ENCODE measurements at regions not wholly inside any gene's neighbourhood (a gene's known extent, or its start where the extent isn't known, plus 50 kb on each side); places are given as distances from the start of the nearest gene placed in this dataset.
A peak's percentile ranks its signal among the peaks of the same experiment; 100 is the strongest.

DNA sequence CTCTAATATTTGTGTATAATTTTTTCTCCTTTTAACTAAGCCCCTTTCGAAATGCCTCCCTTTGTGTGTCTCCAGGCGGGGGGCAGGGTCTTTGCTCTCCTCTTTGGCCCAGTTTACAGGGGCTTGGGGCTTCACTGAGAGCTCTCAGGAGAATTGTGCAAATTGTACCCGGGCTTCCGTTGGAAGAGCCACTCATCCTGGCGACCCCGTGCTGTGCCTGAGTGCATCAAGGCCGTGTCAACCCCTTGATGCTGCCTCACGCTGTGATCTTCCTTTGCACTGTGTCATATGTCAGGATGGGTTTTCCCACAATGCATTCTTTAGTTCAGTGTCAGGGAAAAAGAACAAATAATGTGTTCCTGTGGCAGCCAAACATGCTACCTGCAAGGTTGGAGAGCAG lies 118.0 kb upstream of the POU3F2 start:
- Histone ChIP-seq H3K9ac (no peak overlapping the region), H3K79me2 (ENCODE audit: low read depth) (no peaks in the 10 kb centered on the region), H3K27ac (no peak overlapping the region), H3F3A (ENCODE audit: low read depth) (peaks cover 7% of the 10 kb centered on the region), H3K4me3 (peak overlapping the region; percentile 2), H4K20me1 (ENCODE audit: low read depth) (no peaks in the 10 kb centered on the region), H3K4me2 (peak overlapping the region; percentile 60), H2AFZ (replicated peaks) (peak overlapping the region; percentile 8), H3K27me3 (no peaks in the 10 kb centered on the region), H3K9me3 (ENCODE audit: low read depth) (no peaks in the 10 kb centered on the region), H3K4me1 (peaks cover 23% of the 10 kb centered on the region), H3K36me3 (no peaks in the 10 kb centered on the region)
- peaks cover 38% of the 10 kb centered on the region for H3K4me1 Mint-ChIP-seq
- peak overlapping the region; percentile 99 for H3K27ac Mint-ChIP-seq
- H3K9me3 Mint-ChIP-seq: peaks cover 16% of the 10 kb centered on the region
- TF ChIP-seq EZH2 (IDR thresholded peaks at IDR 0.05) (no peak), CTCF (IDR thresholded peaks at IDR 0.05) (no peak)
- H3K36me3 Mint-ChIP-seq: peaks cover 3% of the 10 kb centered on the region
- DNase-seq (ENCODE audit: low spot score): peak; percentile 69
- H3K4me3 Mint-ChIP-seq: peak overlapping the region; percentile 71
- peaks cover 2% of the 10 kb centered on the region for H3K27me3 Mint-ChIP-seq (ENCODE audit: insufficient read depth, low read depth)

DNA sequence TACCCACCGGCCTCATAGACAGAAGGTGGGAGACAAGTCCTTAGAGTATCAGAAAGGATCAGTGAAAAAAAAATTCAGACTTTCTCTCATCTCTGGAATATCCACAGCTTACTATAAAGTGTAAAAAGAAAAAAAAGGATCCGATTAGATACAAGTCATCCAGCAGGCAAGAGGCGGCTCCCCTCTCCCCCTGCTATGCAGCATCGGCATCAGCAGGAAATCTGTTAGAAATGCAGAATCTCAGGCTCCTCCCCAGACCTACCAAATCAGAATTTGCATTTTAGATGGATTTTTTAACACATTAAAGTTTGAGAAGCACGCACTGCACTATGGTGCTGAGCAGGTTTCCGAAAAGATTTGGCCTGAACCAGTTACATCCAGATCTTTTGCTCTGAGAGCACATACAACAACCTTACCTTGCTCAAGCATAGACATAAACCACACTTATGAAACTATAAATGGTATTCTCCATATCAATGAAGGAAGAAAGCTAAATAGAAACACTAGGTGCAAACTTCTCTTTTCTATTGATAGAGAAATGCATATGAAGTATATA lies 117.0 kb upstream of the POU3F2 start:
- Mint-ChIP-seq H3K36me3 (no peaks in the 10 kb centered on the region), H3K4me3 (peak overlapping the region; percentile 71), H3K4me1 (peaks cover 38% of the 10 kb centered on the region), H3K27me3 (ENCODE audit: insufficient read depth, low read depth) (peaks cover 2% of the 10 kb centered on the region), H3K27ac (peak overlapping the region; percentile 99), H3K9me3 (peaks cover 6% of the 10 kb centered on the region)
- Histone ChIP-seq H3K79me2 (ENCODE audit: low read depth) (no peaks in the 10 kb centered on the region), H3K36me3 (no peaks in the 10 kb centered on the region), H4K20me1 (ENCODE audit: low read depth) (no peaks in the 10 kb centered on the region), H3K9ac (no peak overlapping the region), H3K4me1 (peaks cover 23% of the 10 kb centered on the region), H3K9me3 (ENCODE audit: low read depth) (no peaks in the 10 kb centered on the region), H2AFZ (replicated peaks) (no peak overlapping the region), H3K27ac (no peak overlapping the region), H3F3A (ENCODE audit: low read depth) (peaks cover 7% of the 10 kb centered on the region), H3K4me3 (no peak overlapping the region), H3K4me2 (peak overlapping the region; percentile 60), H3K27me3 (no peaks in the 10 kb centered on the region)
- no peak for DNase-seq (ENCODE audit: low spot score)
- TF ChIP-seq EZH2 (IDR thresholded peaks at IDR 0.05) (no peak), EZH2phosphoT487 (IDR thresholded peaks at IDR 0.05) (no peak), CTCF (IDR thresholded peaks at IDR 0.05) (no peak)

DNA sequence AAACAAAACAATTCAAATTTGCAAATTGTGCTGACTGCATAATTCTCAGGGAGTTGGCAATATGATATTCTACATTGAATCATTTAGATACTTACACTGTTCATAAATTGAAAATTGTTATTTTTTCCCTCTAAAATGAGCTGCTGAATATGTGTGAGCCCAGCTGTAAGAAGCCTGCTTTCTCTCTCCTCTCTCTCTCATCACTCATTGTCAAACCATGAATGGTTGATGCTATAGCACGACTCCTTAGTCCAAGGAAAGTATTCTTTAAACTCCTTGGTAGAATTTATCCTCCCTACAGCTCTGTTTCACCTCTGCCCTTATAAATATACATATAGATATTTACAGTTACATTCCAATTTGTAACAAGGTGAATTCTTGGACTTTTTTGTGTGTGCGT lies 116.4 kb upstream of the POU3F2 start:
- Histone ChIP-seq H3K27ac (no peak overlapping the region), H3K9ac (no peak overlapping the region)
- H3K27ac Mint-ChIP-seq: peak overlapping the region; percentile 61

More for the DNA sequence above, 116.4 kb upstream of the POU3F2 start:
- Histone ChIP-seq H4K20me1 (ENCODE audit: low read depth) (no peaks in the 10 kb centered on the region), H3K9me3 (ENCODE audit: low read depth) (no peaks in the 10 kb centered on the region), H3K36me3 (no peaks in the 10 kb centered on the region), H2AFZ (replicated peaks) (no peak overlapping the region), H3K4me3 (no peak overlapping the region), H3K4me1 (peaks cover 23% of the 10 kb centered on the region), H3K4me2 (no peak overlapping the region), H3F3A (ENCODE audit: low read depth) (peaks cover 7% of the 10 kb centered on the region), H3K27me3 (no peaks in the 10 kb centered on the region), H3K79me2 (ENCODE audit: low read depth) (no peaks in the 10 kb centered on the region)
- no peak overlapping the region for H3K4me3 Mint-ChIP-seq
- no peaks in the 10 kb centered on the region for H3K36me3 Mint-ChIP-seq
- H3K27me3 Mint-ChIP-seq (ENCODE audit: insufficient read depth, low read depth): peaks cover 2% of the 10 kb centered on the region
- H3K4me1 Mint-ChIP-seq: peaks cover 42% of the 10 kb centered on the region
- H3K9me3 Mint-ChIP-seq: peaks cover 5% of the 10 kb centered on the region
- no peak for TF ChIP-seq EZH2 (IDR thresholded peaks at IDR 0.05)
- TF ChIP-seq CTCF (IDR thresholded peaks at IDR 0.05): no peak
- TF ChIP-seq EZH2phosphoT487 (IDR thresholded peaks at IDR 0.05): no peak
- no peak for DNase-seq (ENCODE audit: low spot score)

Data from neural progenitor cell (in vitro differentiated cells).